Large intestine (tissue), 3 donors: ENCODE measurements at regions not wholly inside any gene's neighbourhood (a gene's known extent, or its start where the extent isn't known, plus 50 kb on each side); places are given as distances from the start of the nearest gene placed in this dataset.

ENCODE experiments used
- DNase-seq, 2 donors: peaks; one replicate each; pipeline versions ENCODE4 v3.0.0 to v3.0.0-alpha.2; 2013
- H3K27ac ChIP-seq: one replicate; pipeline ENCODE4 v1.5.1; 2013; ENCODE audit warnings: low read length
- H3K27me3 ChIP-seq: 2 replicates; pipeline ENCODE4 v1.6.1; 2013; ENCODE audit warnings: low read length; ENCODE audit not compliant: control insufficient read depth, insufficient read depth
- H3K36me3 ChIP-seq: 2 replicates; pipeline ENCODE4 v1.6.1; 2013; ENCODE audit warnings: low read length; ENCODE audit not compliant: control insufficient read depth, insufficient read depth
- H3K4me1 ChIP-seq: one replicate; pipeline ENCODE4 v1.6.1; 2013; ENCODE audit warnings: low read length; ENCODE audit not compliant: control insufficient read depth, insufficient read depth
- H3K4me3 ChIP-seq: one replicate; pipeline ENCODE4 v1.5.1; 2013; ENCODE audit warnings: low read length
- H3K9me3 ChIP-seq: one replicate; pipeline ENCODE4 v1.6.1; 2013; ENCODE audit warnings: mild to moderate bottlenecking, low read depth, low read length, moderate library complexity; ENCODE audit not compliant: control insufficient read depth
- WGBS: methylation state at CpG from one replicate; pipeline ENCODE4 v1.1.5; 2013; ENCODE audit warnings: low lambda C conversion rate; ENCODE audit not compliant: insufficient coverage; 5-methylcytosine and 5-hydroxymethylcytosine counted together

GRCh38 chr16:80009971-80010659, 409.6 kb upstream of the MAF start:
- H3K9me3 ChIP-seq, result no peaks in the 10 kb centered on the region
- H3K27ac ChIP-seq, result no peak overlapping the region
- DNase-seq, result peak in 1 of 2 donors; percentile 5
- no peaks in the 10 kb centered on the region for H3K4me1 ChIP-seq
- H3K27me3 ChIP-seq, result no peaks in the 10 kb centered on the region
- no peak overlapping the region for H3K4me3 ChIP-seq
- H3K36me3 ChIP-seq, result no peaks in the 10 kb centered on the region
- 73% methylated on average over 2 of the region's 4 CpGs for WGBS

GRCh38 chr16:80008857-80009256, 408.3 kb upstream of the MAF start:
- no peaks in the 10 kb centered on the region for H3K27me3 ChIP-seq
- H3K4me3 ChIP-seq, result no peak overlapping the region
- H3K27ac ChIP-seq, result no peak overlapping the region
- WGBS, result no CpG with 5 or more reads among the region's 2 CpGs
- H3K4me1 ChIP-seq, result no peaks in the 10 kb centered on the region
- no peaks in the 10 kb centered on the region for H3K36me3 ChIP-seq
- peaks cover 4% of the 10 kb centered on the region for H3K9me3 ChIP-seq
- DNase-seq, result no peak

- WGBS, result no CpG with 5 or more reads among the region's 4 CpGs
Observed at GRCh38 chr16:80007231-80007630, 406.7 kb upstream of the MAF start.

GRCh38 chr16:80006241-80007215, 406.0 kb upstream of the MAF start:
- Histone ChIP-seq H3K36me3 (no peaks in the 10 kb centered on the region), H3K27ac (no peak overlapping the region), H3K9me3 (peaks cover 4% of the 10 kb centered on the region), H3K4me1 (no peaks in the 10 kb centered on the region), H3K4me3 (no peak overlapping the region), H3K27me3 (no peaks in the 10 kb centered on the region)
- peak in 1 of 2 donors; percentile 45 for DNase-seq
- no CpG with 5 or more reads among the region's 17 CpGs for WGBS

More at GRCh38 chr16:80007231-80007630, 406.7 kb upstream of the MAF start:
- no peaks in the 10 kb centered on the region for H3K36me3 ChIP-seq
- H3K27me3 ChIP-seq, result no peaks in the 10 kb centered on the region
- H3K4me1 ChIP-seq, result no peaks in the 10 kb centered on the region
- H3K9me3 ChIP-seq, result peaks cover 4% of the 10 kb centered on the region
- DNase-seq, result no peak
- H3K27ac ChIP-seq, result no peak overlapping the region
- no peak overlapping the region for H3K4me3 ChIP-seq

- Histone ChIP-seq H3K27ac (no peak overlapping the region), H3K9me3 (peaks cover 4% of the 10 kb centered on the region), H3K36me3 (no peaks in the 10 kb centered on the region), H3K4me1 (no peaks in the 10 kb centered on the region), H3K27me3 (no peaks in the 10 kb centered on the region), H3K4me3 (no peak overlapping the region)
- WGBS, result no CpG with 5 or more reads among the region's 6 CpGs
- DNase-seq, result no peak
Observed at GRCh38 chr16:80004113-80004512, 403.6 kb upstream of the MAF start.

GRCh38 chr16:80002261-80002660, 401.7 kb upstream of the MAF start:
- Histone ChIP-seq H3K27me3 (no peaks in the 10 kb centered on the region), H3K4me3 (no peak overlapping the region), H3K27ac (no peak overlapping the region), H3K36me3 (no peaks in the 10 kb centered on the region), H3K9me3 (peaks cover 4% of the 10 kb centered on the region), H3K4me1 (no peaks in the 10 kb centered on the region)
- no peak for DNase-seq
- 100% methylated on average over 1 of the region's 2 CpGs for WGBS

- WGBS, result no CpG with 5 or more reads among the region's 4 CpGs
- no peak overlapping the region for H3K27ac ChIP-seq
- H3K4me1 ChIP-seq, result peaks cover 21% of the 10 kb centered on the region
- H3K9me3 ChIP-seq, result no peaks in the 10 kb centered on the region
- H3K4me3 ChIP-seq, result no peak overlapping the region
- no peak for DNase-seq
- H3K36me3 ChIP-seq, result no peaks in the 10 kb centered on the region
- H3K27me3 ChIP-seq, result no peaks in the 10 kb centered on the region
Observed at GRCh38 chr16:79998143-79998542, 397.6 kb upstream of the MAF start.

GRCh38 chr16:79997257-79997656, 396.7 kb upstream of the MAF start:
- no peak for DNase-seq
- peaks cover 4% of the 10 kb centered on the region for H3K9me3 ChIP-seq
- H3K27me3 ChIP-seq, result no peaks in the 10 kb centered on the region
- H3K4me1 ChIP-seq, result peaks cover 24% of the 10 kb centered on the region
- no peaks in the 10 kb centered on the region for H3K36me3 ChIP-seq
- no peak overlapping the region for H3K27ac ChIP-seq
- WGBS, result 100% methylated on average over 1 of the region's 6 CpGs
- H3K4me3 ChIP-seq, result no peak overlapping the region

- Histone ChIP-seq H3K4me1 (peaks cover 24% of the 10 kb centered on the region), H3K4me3 (no peak overlapping the region), H3K9me3 (peaks cover 8% of the 10 kb centered on the region), H3K27ac (no peak overlapping the region), H3K36me3 (no peaks in the 10 kb centered on the region), H3K27me3 (no peaks in the 10 kb centered on the region)
- DNase-seq, result no peak
- WGBS, result no CpG with 5 or more reads among the region's 3 CpGs
Observed at GRCh38 chr16:79996321-79996720, 395.8 kb upstream of the MAF start.

GRCh38 chr16:79995315-79995714, 394.8 kb upstream of the MAF start:
- Histone ChIP-seq H3K4me1 (peaks cover 24% of the 10 kb centered on the region), H3K4me3 (no peak overlapping the region), H3K27me3 (no peaks in the 10 kb centered on the region), H3K27ac (peak overlapping the region; percentile 50), H3K9me3 (peaks cover 8% of the 10 kb centered on the region), H3K36me3 (no peaks in the 10 kb centered on the region)
- no peak for DNase-seq
- WGBS, result no CpG with 5 or more reads among the region's 7 CpGs
